GM12872 (cell line): ENCODE measurements at regions not wholly inside any gene's neighbourhood (a gene's known extent, or its start where the extent isn't known, plus 50 kb on each side); places are given as distances from the start of the nearest gene placed in this dataset.

Experiments used
- CTCF ChIP-seq: IDR thresholded peaks from 3 replicates; pipeline ENCODE4 v1.5.1; 2011; ENCODE audit warnings: low read depth, mild to moderate bottlenecking, low read length, moderate library complexity; ENCODE audit not compliant: insufficient read depth

- no peak for TF ChIP-seq CTCF
Measured at GRCh38 chr3:82294609-82295008, 533.2 kb upstream of the GBE1 start.

- TF ChIP-seq CTCF, result no peak
Measured at GRCh38 chr3:82293867-82294266, 532.4 kb upstream of the GBE1 start.

GRCh38 chr3:82293435-82293834 lies 532.0 kb upstream of the GBE1 start:
- no peak for TF ChIP-seq CTCF

- TF ChIP-seq CTCF, result no peak
Measured at GRCh38 chr3:82287562-82287961, 526.1 kb upstream of the GBE1 start.

- TF ChIP-seq CTCF, result no peak
Measured at GRCh38 chr3:82281205-82281604, 519.8 kb upstream of the GBE1 start.

GRCh38 chr3:82276992-82277391 lies 515.5 kb upstream of the GBE1 start:
- TF ChIP-seq CTCF, result no peak

- no peak for TF ChIP-seq CTCF
Measured at GRCh38 chr3:82274897-82275296, 513.5 kb upstream of the GBE1 start.

GRCh38 chr3:82265747-82266146 lies 504.3 kb upstream of the GBE1 start:
- no peak for TF ChIP-seq CTCF
